ENCODE measurements at regions not wholly inside any gene's neighbourhood (a gene's known extent, or its start where the extent isn't known, plus 50 kb on each side); places are given as distances from the start of the nearest gene placed in this dataset.

DNA sequence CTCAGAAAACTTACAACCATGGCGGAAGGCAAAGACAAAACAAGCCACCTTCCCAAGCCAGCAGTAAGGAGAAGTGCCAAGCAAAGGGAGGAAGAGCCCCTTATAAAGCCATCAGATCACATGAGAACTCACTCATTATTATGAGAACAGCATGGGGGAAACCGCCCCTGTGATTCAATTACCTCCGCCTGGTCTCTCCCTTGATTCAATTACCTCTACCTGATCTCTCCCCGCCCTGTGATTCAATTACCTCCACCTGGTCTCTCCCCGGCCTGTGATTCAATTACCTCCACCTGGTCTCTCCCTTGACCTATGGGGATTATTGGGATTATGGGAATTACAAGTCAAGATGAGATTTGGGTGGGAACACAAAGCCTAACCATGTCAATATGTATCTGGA is 467.3 kb upstream of the FTMT start:
- intact Hi-C loops (cut with DNase I) = no loop called here
- ATAC-seq (no peak), DNase-seq (no peak)
- Histone ChIP-seq H3K4me3 (no peak overlapping the region), H3K27me3 (no peaks in the 10 kb centered on the region), H3K27ac (no peak overlapping the region), H3K9me3 (no peaks in the 10 kb centered on the region), H3K4me1 (no peaks in the 10 kb centered on the region), H3K36me3 (no peaks in the 10 kb centered on the region)
- TF ChIP-seq, protein P1, sequence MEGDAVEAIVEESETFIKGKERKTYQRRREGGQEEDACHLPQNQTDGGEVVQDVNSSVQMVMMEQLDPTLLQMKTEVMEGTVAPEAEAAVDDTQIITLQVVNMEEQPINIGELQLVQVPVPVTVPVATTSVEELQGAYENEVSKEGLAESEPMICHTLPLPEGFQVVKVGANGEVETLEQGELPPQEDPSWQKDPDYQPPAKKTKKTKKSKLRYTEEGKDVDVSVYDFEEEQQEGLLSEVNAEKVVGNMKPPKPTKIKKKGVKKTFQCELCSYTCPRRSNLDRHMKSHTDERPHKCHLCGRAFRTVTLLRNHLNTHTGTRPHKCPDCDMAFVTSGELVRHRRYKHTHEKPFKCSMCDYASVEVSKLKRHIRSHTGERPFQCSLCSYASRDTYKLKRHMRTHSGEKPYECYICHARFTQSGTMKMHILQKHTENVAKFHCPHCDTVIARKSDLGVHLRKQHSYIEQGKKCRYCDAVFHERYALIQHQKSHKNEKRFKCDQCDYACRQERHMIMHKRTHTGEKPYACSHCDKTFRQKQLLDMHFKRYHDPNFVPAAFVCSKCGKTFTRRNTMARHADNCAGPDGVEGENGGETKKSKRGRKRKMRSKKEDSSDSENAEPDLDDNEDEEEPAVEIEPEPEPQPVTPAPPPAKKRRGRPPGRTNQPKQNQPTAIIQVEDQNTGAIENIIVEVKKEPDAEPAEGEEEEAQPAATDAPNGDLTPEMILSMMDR (IDR thresholded peaks at IDR 0.05) = no peak
- no peak for TF ChIP-seq POLR2A (IDR thresholded peaks at IDR 0.05)
- 81 to 87% (median 84%) methylated on average over 5 of the region's 5 CpGs for WGBS, 4 donors

DNA sequence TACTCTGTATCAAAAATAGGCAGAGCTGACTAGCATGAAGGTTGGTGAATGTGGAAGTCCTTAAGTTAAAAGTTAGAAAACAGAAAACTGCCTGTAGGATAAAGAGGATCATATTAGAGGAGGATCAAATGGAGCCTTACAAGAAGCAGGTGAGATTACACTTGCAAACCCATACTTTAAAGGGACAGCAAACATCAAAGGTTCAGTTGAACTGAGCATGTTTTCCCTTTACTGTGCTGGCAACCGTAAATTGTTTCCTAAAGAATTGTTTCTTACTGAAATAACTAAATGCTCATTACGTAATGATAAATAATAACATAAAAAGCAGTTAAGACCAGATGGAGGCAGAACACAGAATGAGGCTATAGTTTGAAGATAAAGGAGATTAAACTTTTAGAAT is 465.3 kb upstream of the FTMT start:
- Histone ChIP-seq H3K36me3 (no peaks in the 10 kb centered on the region), H3K27ac (no peak overlapping the region), H3K9me3 (no peaks in the 10 kb centered on the region), H3K27me3 (no peaks in the 10 kb centered on the region), H3K4me1 (no peaks in the 10 kb centered on the region), H3K4me3 (no peak overlapping the region)
- ATAC-seq (no peak), DNase-seq (no peak)
- intact Hi-C loops (cut with DNase I) = no loop called here
- WGBS, 4 donors = 41 to 79% (median 58%) methylated on average over 2 of the region's 2 CpGs
- TF ChIP-seq, protein P1 (IDR thresholded peaks at IDR 0.05) = no peak
- no peak for TF ChIP-seq POLR2A (IDR thresholded peaks at IDR 0.05)

DNA sequence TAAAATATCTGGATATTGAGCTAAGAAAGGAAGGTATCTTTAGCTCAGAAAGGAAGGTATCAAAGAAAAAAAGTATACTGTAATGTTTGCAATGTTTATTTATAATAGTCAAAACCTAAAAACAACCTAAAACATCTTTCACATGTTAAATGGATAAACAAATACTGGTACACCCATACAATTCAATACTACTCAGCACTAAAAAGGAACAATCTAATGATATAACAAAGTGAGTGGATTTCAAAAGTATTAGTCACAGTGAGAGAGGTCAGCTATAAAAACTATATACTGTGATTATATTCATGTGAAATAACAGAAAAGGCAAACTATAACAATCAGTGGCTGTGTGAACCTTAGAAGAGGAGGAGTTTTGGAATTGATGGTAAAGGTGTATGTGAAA is 455.0 kb upstream of the FTMT start:
- Histone ChIP-seq H3K9me3 (peaks cover 0 to 3% (median 0%) of the 10 kb centered on the region in 12 donors), H3K27ac (no peak overlapping the region), H3K36me3 (no peaks in the 10 kb centered on the region), H3K4me3 (no peak overlapping the region), H3K4me1 (no peaks in the 10 kb centered on the region), H3K27me3 (no peaks in the 10 kb centered on the region)
- ATAC-seq (no peak), DNase-seq (no peak)
- intact Hi-C loops (cut with DNase I) = no loop called here
- TF ChIP-seq, protein P1 (IDR thresholded peaks at IDR 0.05) = no peak
- TF ChIP-seq POLR2A (IDR thresholded peaks at IDR 0.05) = no peak

DNA sequence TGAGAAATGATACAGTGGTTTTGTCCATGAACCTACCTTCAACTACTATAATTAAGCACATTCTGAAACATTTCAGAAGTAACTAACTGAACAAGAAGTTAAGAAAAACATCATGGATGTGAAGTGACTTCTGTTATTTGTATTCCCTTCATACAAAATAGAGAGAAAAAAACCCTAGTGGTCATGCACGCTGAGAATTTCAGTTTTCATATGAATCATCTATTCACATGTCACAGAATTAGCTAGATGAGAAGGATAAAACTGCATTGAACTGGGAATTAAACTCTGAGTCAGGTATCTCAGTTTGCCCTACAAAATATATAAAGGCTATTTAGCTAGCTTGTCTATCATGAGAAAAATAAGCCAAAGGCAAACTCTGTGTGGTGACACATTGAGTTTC is 451.8 kb upstream of the FTMT start:
- no peak for ATAC-seq
- TF ChIP-seq, protein P1 (IDR thresholded peaks at IDR 0.05) = no peak
- TF ChIP-seq POLR2A (IDR thresholded peaks at IDR 0.05) = no peak
- 64 to 71% (median 69%) methylated on average over 1 of the region's 1 CpG for WGBS, 4 donors

More for the DNA sequence above, 451.8 kb upstream of the FTMT start:
- H3K4me1 ChIP-seq = no peaks in the 10 kb centered on the region
- H3K27ac ChIP-seq = no peak overlapping the region
- intact Hi-C loops (cut with DNase I) = no loop called here
- DNase-seq = no peak
- H3K27me3 ChIP-seq = no peaks in the 10 kb centered on the region
- H3K36me3 ChIP-seq = no peaks in the 10 kb centered on the region
- peaks cover 0 to 3% (median 0%) of the 10 kb centered on the region in 12 donors for H3K9me3 ChIP-seq
- no peak overlapping the region for H3K4me3 ChIP-seq

All from heart left ventricle (tissue), 16 donors.